ENCODE measurements at regions not wholly inside any gene's neighbourhood (a gene's known extent, or its start where the extent isn't known, plus 50 kb on each side); places are given as distances from the start of the nearest gene placed in this dataset.

GRCh38 chr3:29203851-29204250 is 77.0 kb upstream of the RBMS3 start:
- DNase-seq, result no peak

DNA sequence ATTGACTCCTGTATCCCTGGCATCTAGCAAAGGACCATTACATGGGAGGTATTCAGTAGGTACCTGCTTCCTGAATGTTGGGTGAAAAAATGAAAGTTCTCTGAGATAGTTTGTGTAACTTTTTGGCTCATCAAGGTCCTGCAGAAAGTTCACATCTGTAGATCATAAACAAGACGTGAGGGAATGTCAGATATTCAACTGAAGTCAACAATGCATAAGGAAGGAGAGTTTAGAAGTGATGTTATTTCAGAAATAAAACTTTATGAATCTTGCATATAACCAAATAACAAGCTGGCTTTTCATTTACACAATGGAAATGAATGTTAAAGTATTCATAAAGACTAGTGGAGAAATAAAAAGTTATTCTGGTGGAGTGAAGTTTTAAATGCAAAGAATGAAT is 73.4 kb upstream of the RBMS3 start:
- DNase-seq, result no peak

DNA sequence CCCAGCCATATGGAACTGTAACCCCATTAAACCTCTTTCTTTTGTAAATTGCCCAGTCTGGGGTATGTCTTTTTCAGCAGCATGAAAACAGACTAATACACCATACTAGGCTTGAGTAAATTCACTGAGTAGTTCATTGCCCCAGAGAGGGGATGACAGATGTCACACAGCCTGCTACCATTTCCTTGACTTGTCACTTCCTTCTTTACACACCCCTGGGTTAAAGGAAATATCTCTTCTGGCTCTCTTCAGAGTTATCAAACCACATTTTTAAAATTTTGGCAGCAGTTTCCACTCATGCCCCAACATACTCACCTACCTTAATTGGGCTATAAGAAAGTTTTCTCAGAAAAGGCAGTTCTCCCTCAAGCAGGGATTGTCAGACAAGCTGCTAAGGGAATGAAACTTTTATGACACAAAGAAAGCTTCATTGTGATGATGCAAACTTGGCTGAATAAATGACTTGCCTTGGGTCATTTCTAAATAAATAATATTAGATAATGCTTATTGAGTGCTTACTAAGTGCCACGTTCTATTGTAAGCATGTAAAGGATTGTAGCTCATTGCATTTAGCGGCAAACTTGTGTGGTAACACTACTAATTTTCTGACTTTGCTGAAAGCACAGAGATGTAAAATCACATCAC is 68.0 kb upstream of the RBMS3 start:
- no peak for DNase-seq

GRCh38 chr3:29214009-29214658 is 66.7 kb upstream of the RBMS3 start:
- DNase-seq, result no peak

DNA sequence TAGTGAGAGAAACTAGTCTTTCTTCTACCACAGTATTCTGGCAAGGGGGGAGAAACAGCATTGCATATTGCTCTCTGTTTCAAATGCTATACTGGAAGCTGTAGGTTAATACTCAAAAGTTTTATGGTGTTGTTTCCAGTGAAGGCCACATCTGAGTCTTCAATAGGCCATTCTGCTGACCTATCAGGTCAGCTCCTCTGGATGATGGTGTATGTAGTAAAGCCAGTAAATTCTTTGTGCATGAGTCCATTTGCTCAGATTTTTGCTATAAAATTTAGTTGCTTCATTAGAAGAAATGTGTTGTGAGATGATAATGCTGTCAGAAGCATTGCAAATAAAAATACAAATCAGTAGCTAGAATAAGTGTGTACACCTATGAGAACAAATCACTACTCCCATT is 64.9 kb upstream of the RBMS3 start:
- no peak for DNase-seq

GRCh38 chr3:29226706-29227105 is 54.2 kb upstream of the RBMS3 start:
- DNase-seq, result no peak

DNA sequence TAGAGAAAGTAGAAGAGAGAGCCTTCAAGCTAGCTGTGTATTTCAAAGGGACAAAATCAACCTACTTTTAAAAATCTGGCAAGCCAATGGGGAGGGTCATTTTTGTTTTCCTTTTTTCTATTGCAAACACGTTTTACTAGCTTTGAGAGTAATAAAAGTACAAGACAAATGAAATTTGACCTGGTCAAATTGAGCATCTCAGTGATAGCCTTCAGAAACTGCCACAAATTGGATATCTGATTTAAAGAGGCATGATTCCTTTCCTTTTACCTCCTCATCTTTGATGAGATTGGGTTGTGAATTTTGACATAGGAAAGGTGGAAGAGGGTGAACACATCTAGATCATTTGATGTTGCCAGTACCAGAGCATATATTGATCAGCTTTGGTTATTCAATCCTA is 53.6 kb upstream of the RBMS3 start:
- DNase-seq, result no peak

All from activated effector memory CD4-positive, alpha-beta T cell treated with anti-CD3 and anti-CD28 coated beads, Interleukin-2, amount 50 U/mL, for 16 hours (primary cell).